ENCODE measurements at regions not wholly inside any gene's neighbourhood (a gene's known extent, or its start where the extent isn't known, plus 50 kb on each side); places are given as distances from the start of the nearest gene placed in this dataset.

GRCh38 chr17:10944819-10945218 is 106.9 kb upstream of the PIRT start:
- TF ChIP-seq POLR2AphosphoS5 (IDR thresholded peaks at IDR 0.05; ENCODE audit: insufficient read depth, low read depth, low read length) (no peak), POLR2A (IDR thresholded peaks at IDR 0.05; ENCODE audit: low read depth, low read length) (no peak), CTCF (IDR thresholded peaks at IDR 0.05; ENCODE audit: extremely low read depth in 1 of 2, insufficient read depth in 1 of 2, low read depth in 1 of 2, low read length in 2 of 2) (no peak), EZH2 (IDR thresholded peaks at IDR 0.05; ENCODE audit: borderline replicate concordance, low read depth, low read length, severe bottlenecking) (no peak), MYC (IDR thresholded peaks at IDR 0.05; ENCODE audit: low read depth, low read length) (no peak), MAX (IDR thresholded peaks at IDR 0.05; ENCODE audit: insufficient read depth, insufficient read length) (no peak), FOS (IDR thresholded peaks at IDR 0.05; ENCODE audit: borderline replicate concordance, insufficient read depth, low read length) (no peak), JUN (IDR thresholded peaks at IDR 0.05; ENCODE audit: borderline replicate concordance, insufficient read depth, insufficient read length, low read depth) (no peak), GATA2 (IDR thresholded peaks at IDR 0.05; ENCODE audit: insufficient read depth, insufficient read length, low read depth, low read length) (no peak)
